SK-N-SH treated with all-trans-retinoic acid at 6 μM for 48 hours (cell line): ENCODE measurements at regions not wholly inside any gene's neighbourhood (a gene's known extent, or its start where the extent isn't known, plus 50 kb on each side); places are given as distances from the start of the nearest gene placed in this dataset.

Experiments used
- ATAC-seq: fragments of 200-7000 bp; cut with Tn5 transposase; 3 replicates; pipeline ENCODE4 v1.9.1; 2020; ENCODE audit warnings: mild to moderate bottlenecking, moderate library complexity
- ARNTL ChIP-seq: fragments of 450-650 bp; formaldehyde crosslinking; IDR thresholded peaks from 2 replicates; pipeline ENCODE4 v1.5.0; 2020; ENCODE audit warnings: low read depth, mild to moderate bottlenecking, moderate library complexity, borderline replicate concordance
- BACH2 ChIP-seq: fragments of 250-450 bp; sonication (Bioruptor Pico); IDR thresholded peaks from 2 replicates; pipeline ENCODE4 v1.9.0; 2021; ENCODE audit warnings: mild to moderate bottlenecking, borderline replicate concordance
- CREB5 ChIP-seq: fragments of 250-450 bp; sonication (Bioruptor Pico); IDR thresholded peaks from 2 replicates; pipeline ENCODE4 v1.5.1; 2020; ENCODE audit warnings: low read depth, mild to moderate bottlenecking, moderate library complexity
- CSDC2 ChIP-seq: fragments of 250-450 bp; sonication (Bioruptor Pico); IDR thresholded peaks from 2 replicates; pipeline ENCODE4 v1.5.0; 2020; ENCODE audit warnings: mild to moderate bottlenecking, moderate library complexity
- CSRNP3 ChIP-seq: fragments of 250-450 bp; sonication (Bioruptor Pico); IDR thresholded peaks from 2 replicates; pipeline ENCODE4 v1.5.1; 2021; ENCODE audit warnings: mild to moderate bottlenecking, moderate library complexity
- GLIS3 ChIP-seq: fragments of 250-450 bp; sonication (Bioruptor Pico); IDR thresholded peaks from 2 replicates; pipeline ENCODE4 v1.5.0; 2020; ENCODE audit warnings: mild to moderate bottlenecking, moderate library complexity
- ISL1 ChIP-seq: fragments of 250-450 bp; sonication (Bioruptor Pico); IDR thresholded peaks from 2 replicates; pipeline ENCODE4 v2.1.2; 2022; ENCODE audit warnings: mild to moderate bottlenecking, moderate library complexity
- OSR1 ChIP-seq: fragments of 250-450 bp; sonication (Bioruptor Pico); IDR thresholded peaks from 2 replicates; pipeline ENCODE4 v1.8.0; 2022; ENCODE audit warnings: moderate library complexity, mild to moderate bottlenecking, inconsistent platforms
- POU6F1 ChIP-seq: fragments of 250-450 bp; sonication (Bioruptor Pico); IDR thresholded peaks from 2 replicates; pipeline ENCODE4 v1.8.0; 2021; ENCODE audit warnings: low read depth, mild to moderate bottlenecking, moderate library complexity, borderline replicate concordance
- RARB ChIP-seq: fragments of 250-450 bp; sonication (Bioruptor Pico); IDR thresholded peaks from 2 replicates; pipeline ENCODE4 v1.8.0; 2021; ENCODE audit warnings: mild to moderate bottlenecking, moderate library complexity
- TCF4 ChIP-seq: fragments of 250-450 bp; sonication (Bioruptor Pico); IDR thresholded peaks from 2 replicates; pipeline ENCODE4 v1.8.0; 2021; ENCODE audit warnings: mild to moderate bottlenecking, moderate library complexity, borderline replicate concordance
- TOX ChIP-seq: fragments of 250-450 bp; sonication (Bioruptor Pico); IDR thresholded peaks from 2 replicates; pipeline ENCODE4 v1.8.0; 2021; ENCODE audit warnings: mild to moderate bottlenecking, moderate library complexity, borderline replicate concordance
- TSHZ2 ChIP-seq: fragments of 250-450 bp; sonication (Bioruptor Pico); IDR thresholded peaks from 2 replicates; pipeline ENCODE4 v1.5.0; 2020; ENCODE audit warnings: mild to moderate bottlenecking, moderate library complexity
- ZC3H10 ChIP-seq: fragments of 250-450 bp; sonication (Bioruptor Pico); IDR thresholded peaks from 2 replicates; pipeline ENCODE4 v1.5.1; 2021; ENCODE audit warnings: mild to moderate bottlenecking, moderate library complexity
- ZFP3 ChIP-seq: fragments of 250-450 bp; sonication (Bioruptor Pico); IDR thresholded peaks from 2 replicates; pipeline ENCODE4 v1.5.0; 2020; ENCODE audit warnings: mild to moderate bottlenecking, moderate library complexity
- ZFP30 ChIP-seq: fragments of 450-650 bp; formaldehyde crosslinking; IDR thresholded peaks from 2 replicates; pipeline ENCODE4 v1.5.0; 2022; ENCODE audit warnings: mild to moderate bottlenecking, moderate library complexity
- ZNF565 ChIP-seq: fragments of 450-650 bp; formaldehyde crosslinking; conservative IDR thresholded peaks from 2 replicates; pipeline ENCODE4 v1.5.0; 2020; ENCODE audit warnings: low read depth, mild to moderate bottlenecking, moderate library complexity
- ZNF70 ChIP-seq: fragments of 450-650 bp; formaldehyde crosslinking; IDR thresholded peaks from 2 replicates; pipeline ENCODE4 v1.5.0; 2020; ENCODE audit warnings: mild to moderate bottlenecking, moderate library complexity
- ZNF8 ChIP-seq: fragments of 450-650 bp; formaldehyde crosslinking; IDR thresholded peaks from 2 replicates; pipeline ENCODE4 v1.5.0; 2020; ENCODE audit warnings: mild to moderate bottlenecking, moderate library complexity

GRCh38 chr2:236321415-236321814 is 57.2 kb upstream of the ASB18 start:
- ATAC-seq, result no peak
- TF ChIP-seq ZNF70 (no peak), OSR1 (CRISPR knock-in tag) (no peak), CSRNP3 (CRISPR knock-in tag) (no peak), ARNTL (CRISPR knock-in tag) (no peak), ZNF565 (no peak), ISL1 (CRISPR knock-in tag) (no peak)

GRCh38 chr2:236333417-236334121 is 69.4 kb upstream of the ASB18 start:
- TF ChIP-seq CSDC2 (CRISPR knock-in tag) (no peak), OSR1 (CRISPR knock-in tag) (no peak), GLIS3 (CRISPR knock-in tag) (no peak), CREB5 (no peak), ZC3H10 (CRISPR knock-in tag) (no peak), ISL1 (CRISPR knock-in tag) (no peak), TOX (no peak), POU6F1 (no peak), ZFP30 (CRISPR knock-in tag) (no peak), TCF4 (CRISPR knock-in tag) (no peak), ZNF8 (no peak), ZNF70 (no peak), ZFP3 (no peak), TSHZ2 (CRISPR knock-in tag) (no peak), BACH2 (no peak), ARNTL (CRISPR knock-in tag) (no peak)
- ATAC-seq, result no peak

GRCh38 chr2:236334122-236334876 is 70.1 kb upstream of the ASB18 start:
- ATAC-seq, result no peak
- TF ChIP-seq ZFP3 (no peak), GLIS3 (CRISPR knock-in tag) (no peak), TSHZ2 (CRISPR knock-in tag) (no peak), TOX (no peak), POU6F1 (no peak), BACH2 (no peak), RARB (no peak), TCF4 (CRISPR knock-in tag) (no peak), ARNTL (CRISPR knock-in tag) (no peak), ZNF8 (no peak), ZNF565 (no peak), OSR1 (CRISPR knock-in tag) (no peak), CSDC2 (CRISPR knock-in tag) (no peak), ZC3H10 (CRISPR knock-in tag) (no peak), ZFP30 (CRISPR knock-in tag) (no peak)
